Endothelial cell (in vitro differentiated cells): ENCODE measurements at regions not wholly inside any gene's neighbourhood (a gene's known extent, or its start where the extent isn't known, plus 50 kb on each side); places are given as distances from the start of the nearest gene placed in this dataset.

ENCODE experiments used
- DNase-seq: peaks from one replicate; pipeline ENCODE4 v3.0.0; 2021; ENCODE audit warnings: low spot score
- H3K27ac Mint-ChIP-seq: one replicate; pipeline ENCODE4 v1.8.0; 2021; ENCODE audit warnings: mixed read lengths, inconsistent platforms; ENCODE audit not compliant: unreplicated experiment
- H3K27me3 Mint-ChIP-seq: one replicate; pipeline ENCODE4 v1.8.0; 2021; ENCODE audit warnings: mild to moderate bottlenecking, moderate library complexity, mixed read lengths, inconsistent platforms; ENCODE audit not compliant: unreplicated experiment
- H3K36me3 Mint-ChIP-seq: one replicate; pipeline ENCODE4 v1.8.0; 2021; ENCODE audit warnings: mild to moderate bottlenecking, low read depth, mixed read lengths, inconsistent platforms; ENCODE audit not compliant: unreplicated experiment
- H3K4me1 Mint-ChIP-seq: one replicate; pipeline ENCODE4 v1.8.0; 2021; ENCODE audit warnings: mild to moderate bottlenecking, mixed read lengths, inconsistent platforms; ENCODE audit not compliant: unreplicated experiment
- H3K4me3 Mint-ChIP-seq: one replicate; pipeline ENCODE4 v1.8.0; 2021; ENCODE audit warnings: mild to moderate bottlenecking, mixed read lengths, inconsistent platforms; ENCODE audit not compliant: unreplicated experiment
- H3K9me3 Mint-ChIP-seq: one replicate; pipeline ENCODE4 v1.8.0; 2021; ENCODE audit warnings: mixed read lengths, inconsistent platforms; ENCODE audit not compliant: unreplicated experiment
- CTCF ChIP-seq: fragments of 200-600 bp; sonication (generic); IDR thresholded peaks from one replicate; pipeline ENCODE4 v1.5.0; 2021; ENCODE audit warnings: antibody characterized with exemption; ENCODE audit not compliant: unreplicated experiment

GRCh38 chr16:63100082-63100481 lies 1063.8 kb upstream of the CDH8 start:
- no peak for DNase-seq
- no peak for TF ChIP-seq CTCF
- Mint-ChIP-seq H3K4me3 (no peak overlapping the region), H3K27ac (no peak overlapping the region), H3K9me3 (no peaks in the 10 kb centered on the region), H3K4me1 (no peaks in the 10 kb centered on the region), H3K36me3 (no peaks in the 10 kb centered on the region), H3K27me3 (peaks cover 1% of the 10 kb centered on the region)

- TF ChIP-seq CTCF = no peak
- Mint-ChIP-seq H3K27me3 (no peaks in the 10 kb centered on the region), H3K27ac (no peak overlapping the region), H3K4me3 (no peak overlapping the region), H3K36me3 (no peaks in the 10 kb centered on the region), H3K9me3 (no peaks in the 10 kb centered on the region), H3K4me1 (no peaks in the 10 kb centered on the region)
- no peak for DNase-seq
These were observed 1060.6 kb upstream of the CDH8 start for GRCh38 chr16:63096857-63097256.

GRCh38 chr16:63092736-63093135 lies 1056.5 kb upstream of the CDH8 start:
- no peak for TF ChIP-seq CTCF
- no peak overlapping the region for H3K4me3 Mint-ChIP-seq
- no peaks in the 10 kb centered on the region for H3K4me1 Mint-ChIP-seq
- no peaks in the 10 kb centered on the region for H3K36me3 Mint-ChIP-seq
- H3K27ac Mint-ChIP-seq = no peak overlapping the region
- no peaks in the 10 kb centered on the region for H3K27me3 Mint-ChIP-seq
- no peaks in the 10 kb centered on the region for H3K9me3 Mint-ChIP-seq
- no peak for DNase-seq

GRCh38 chr16:63082101-63082500 lies 1045.9 kb upstream of the CDH8 start:
- Mint-ChIP-seq H3K9me3 (no peaks in the 10 kb centered on the region), H3K27ac (no peak overlapping the region), H3K27me3 (no peaks in the 10 kb centered on the region), H3K4me3 (no peak overlapping the region), H3K36me3 (no peaks in the 10 kb centered on the region), H3K4me1 (no peaks in the 10 kb centered on the region)
- DNase-seq = no peak
- TF ChIP-seq CTCF = no peak

GRCh38 chr16:63080746-63081145 lies 1044.5 kb upstream of the CDH8 start:
- TF ChIP-seq CTCF = no peak
- no peak for DNase-seq
- Mint-ChIP-seq H3K9me3 (no peaks in the 10 kb centered on the region), H3K27me3 (no peaks in the 10 kb centered on the region), H3K4me3 (no peak overlapping the region), H3K36me3 (no peaks in the 10 kb centered on the region), H3K4me1 (peaks cover under 1% of the 10 kb centered on the region), H3K27ac (no peak overlapping the region)
